ENCODE measurements at regions not wholly inside any gene's neighbourhood (a gene's known extent, or its start where the extent isn't known, plus 50 kb on each side); places are given as distances from the start of the nearest gene placed in this dataset.

- TF ChIP-seq CTCF (conservative IDR thresholded peaks at IDR 0.05), result no peak
- TF ChIP-seq ZFX (IDR thresholded peaks at IDR 0.05), result no peak
Measured at GRCh38 chr10:130519791-130520190, 383.6 kb downstream of the GLRX3 start.
